Neural progenitor cell (in vitro differentiated cells): ENCODE measurements at regions not wholly inside any gene's neighbourhood (a gene's known extent, or its start where the extent isn't known, plus 50 kb on each side); places are given as distances from the start of the nearest gene placed in this dataset.

Experiments used
- EZH2 ChIP-seq: fragments of 200-600 bp; sonication (generic); IDR thresholded peaks from 2 replicates; pipeline ENCODE4 v1.6.1; 2017; ENCODE audit warnings: antibody characterized with exemption, mild to moderate bottlenecking, moderate library complexity
- EZH2phosphoT487 ChIP-seq: fragments of 200-600 bp; sonication (generic); IDR thresholded peaks from 2 replicates; pipeline ENCODE4 v1.6.1; 2017; ENCODE audit warnings: antibody characterized with exemption
- TF ChIP-seq, protein P1 (sequence below): fragments of 200-600 bp; sonication (generic); IDR thresholded peaks from 2 replicates; pipeline ENCODE4 v1.5.1; 2017; ENCODE audit warnings: antibody characterized with exemption, mild to moderate bottlenecking

DNA sequence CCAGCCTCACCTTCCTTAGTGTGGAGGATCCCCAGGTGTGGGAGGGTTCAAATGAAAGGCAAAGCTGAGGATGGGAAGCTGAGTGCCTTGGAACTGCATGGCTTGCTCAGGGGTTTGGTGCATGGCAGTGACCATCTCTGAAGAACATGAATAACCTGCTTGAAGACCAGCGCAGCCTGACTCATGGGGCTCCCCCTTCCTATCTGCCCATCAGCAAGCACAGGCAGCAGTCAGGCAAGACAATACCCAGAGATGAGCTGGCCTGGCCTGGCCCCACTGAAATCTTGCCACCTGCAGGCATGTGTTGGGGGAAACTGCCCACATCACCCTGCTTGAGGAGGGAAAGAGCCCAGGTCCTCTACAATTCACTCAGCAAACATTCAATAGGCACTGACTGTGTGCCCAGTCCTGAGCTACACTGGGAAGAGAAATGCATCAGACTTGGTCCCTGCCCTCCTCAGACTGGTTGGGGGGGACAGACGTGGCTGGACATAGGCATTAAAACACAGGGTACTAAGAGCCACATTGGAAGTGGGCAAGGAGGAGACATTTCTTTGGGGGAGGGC is 105.0 kb upstream of the ALDH1B1 start:
- TF ChIP-seq, protein P1, sequence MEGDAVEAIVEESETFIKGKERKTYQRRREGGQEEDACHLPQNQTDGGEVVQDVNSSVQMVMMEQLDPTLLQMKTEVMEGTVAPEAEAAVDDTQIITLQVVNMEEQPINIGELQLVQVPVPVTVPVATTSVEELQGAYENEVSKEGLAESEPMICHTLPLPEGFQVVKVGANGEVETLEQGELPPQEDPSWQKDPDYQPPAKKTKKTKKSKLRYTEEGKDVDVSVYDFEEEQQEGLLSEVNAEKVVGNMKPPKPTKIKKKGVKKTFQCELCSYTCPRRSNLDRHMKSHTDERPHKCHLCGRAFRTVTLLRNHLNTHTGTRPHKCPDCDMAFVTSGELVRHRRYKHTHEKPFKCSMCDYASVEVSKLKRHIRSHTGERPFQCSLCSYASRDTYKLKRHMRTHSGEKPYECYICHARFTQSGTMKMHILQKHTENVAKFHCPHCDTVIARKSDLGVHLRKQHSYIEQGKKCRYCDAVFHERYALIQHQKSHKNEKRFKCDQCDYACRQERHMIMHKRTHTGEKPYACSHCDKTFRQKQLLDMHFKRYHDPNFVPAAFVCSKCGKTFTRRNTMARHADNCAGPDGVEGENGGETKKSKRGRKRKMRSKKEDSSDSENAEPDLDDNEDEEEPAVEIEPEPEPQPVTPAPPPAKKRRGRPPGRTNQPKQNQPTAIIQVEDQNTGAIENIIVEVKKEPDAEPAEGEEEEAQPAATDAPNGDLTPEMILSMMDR = no peak
- TF ChIP-seq EZH2 = no peak
- no peak for TF ChIP-seq EZH2phosphoT487
